ENCODE measurements at regions not wholly inside any gene's neighbourhood (a gene's known extent, or its start where the extent isn't known, plus 50 kb on each side); places are given as distances from the start of the nearest gene placed in this dataset.
"Not testable (repeated sequence)": the region's sequence is repeated elsewhere in the genome, so short reads cannot be mapped to it uniquely, and the experiment has no call there.

DNA sequence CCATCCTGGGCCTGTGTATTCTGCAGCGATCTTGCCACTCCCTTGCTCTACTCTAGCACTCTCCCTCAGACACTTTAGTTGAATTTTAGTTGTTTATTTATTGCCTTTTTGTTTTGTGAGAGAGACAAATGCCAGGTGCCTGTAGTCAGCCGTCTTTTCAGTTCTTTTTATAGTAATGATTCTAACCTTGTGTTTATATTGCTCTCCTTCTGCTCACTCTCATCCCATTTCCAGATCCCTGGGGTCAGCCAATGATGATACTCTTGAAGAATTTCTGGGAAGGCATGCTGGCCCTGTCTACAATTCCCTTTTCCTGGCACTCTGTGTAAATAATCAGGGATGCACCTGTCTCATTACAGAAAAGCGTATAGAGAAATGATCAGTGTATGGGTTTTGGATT, 334.1 kb upstream of the MIS18BP1 start:
- DNase-seq (ENCODE audit: low spot score in 2 of 2), result no peak
- no peak for TF ChIP-seq POLR2A (IDR thresholded peaks at IDR 0.05)
- TF ChIP-seq, protein P1, sequence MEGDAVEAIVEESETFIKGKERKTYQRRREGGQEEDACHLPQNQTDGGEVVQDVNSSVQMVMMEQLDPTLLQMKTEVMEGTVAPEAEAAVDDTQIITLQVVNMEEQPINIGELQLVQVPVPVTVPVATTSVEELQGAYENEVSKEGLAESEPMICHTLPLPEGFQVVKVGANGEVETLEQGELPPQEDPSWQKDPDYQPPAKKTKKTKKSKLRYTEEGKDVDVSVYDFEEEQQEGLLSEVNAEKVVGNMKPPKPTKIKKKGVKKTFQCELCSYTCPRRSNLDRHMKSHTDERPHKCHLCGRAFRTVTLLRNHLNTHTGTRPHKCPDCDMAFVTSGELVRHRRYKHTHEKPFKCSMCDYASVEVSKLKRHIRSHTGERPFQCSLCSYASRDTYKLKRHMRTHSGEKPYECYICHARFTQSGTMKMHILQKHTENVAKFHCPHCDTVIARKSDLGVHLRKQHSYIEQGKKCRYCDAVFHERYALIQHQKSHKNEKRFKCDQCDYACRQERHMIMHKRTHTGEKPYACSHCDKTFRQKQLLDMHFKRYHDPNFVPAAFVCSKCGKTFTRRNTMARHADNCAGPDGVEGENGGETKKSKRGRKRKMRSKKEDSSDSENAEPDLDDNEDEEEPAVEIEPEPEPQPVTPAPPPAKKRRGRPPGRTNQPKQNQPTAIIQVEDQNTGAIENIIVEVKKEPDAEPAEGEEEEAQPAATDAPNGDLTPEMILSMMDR (IDR thresholded peaks at IDR 0.05), result no peak
- no peak overlapping the region for H3K4me3 ChIP-seq (ENCODE audit: low read depth, poor library complexity, severe bottlenecking)
- WGBS, 2 donors, result 61 to 65% methylated on average over 3 of the region's 3 CpGs
- intact Hi-C loops (cut with DNase I; ENCODE audit: low total_unique reads), result no loop called here

DNA sequence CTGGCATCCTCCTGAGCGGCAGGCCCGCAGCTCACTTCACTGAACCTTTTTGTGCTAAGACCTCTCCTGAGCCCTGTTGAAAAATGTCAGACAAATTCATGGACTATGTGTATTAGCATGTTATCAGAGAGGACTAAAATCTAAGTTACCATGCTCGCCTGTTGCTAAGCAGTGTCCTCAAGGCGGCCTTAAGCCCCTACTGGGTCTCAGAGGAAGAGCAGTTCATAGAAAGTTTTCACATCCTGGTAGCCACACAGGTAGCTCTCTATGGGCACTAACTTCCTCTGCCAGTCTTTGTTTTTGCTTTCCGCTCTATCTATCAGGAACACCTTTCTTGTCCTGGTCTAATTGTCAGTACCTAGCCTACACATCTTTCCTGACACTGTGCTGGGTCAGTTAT, 306.6 kb upstream of the MIS18BP1 start:
- 85 to 86% methylated on average over 5 of the region's 5 CpGs for WGBS, 2 donors
- intact Hi-C loops (cut with DNase I; ENCODE audit: low total_unique reads), result no loop called here
- no peak overlapping the region for H3K4me3 ChIP-seq (ENCODE audit: low read depth, poor library complexity, severe bottlenecking)
- TF ChIP-seq POLR2A (IDR thresholded peaks at IDR 0.05), result no peak
- TF ChIP-seq, protein P1 (IDR thresholded peaks at IDR 0.05), result no peak
- no peak for DNase-seq (ENCODE audit: low spot score in 2 of 2)

DNA sequence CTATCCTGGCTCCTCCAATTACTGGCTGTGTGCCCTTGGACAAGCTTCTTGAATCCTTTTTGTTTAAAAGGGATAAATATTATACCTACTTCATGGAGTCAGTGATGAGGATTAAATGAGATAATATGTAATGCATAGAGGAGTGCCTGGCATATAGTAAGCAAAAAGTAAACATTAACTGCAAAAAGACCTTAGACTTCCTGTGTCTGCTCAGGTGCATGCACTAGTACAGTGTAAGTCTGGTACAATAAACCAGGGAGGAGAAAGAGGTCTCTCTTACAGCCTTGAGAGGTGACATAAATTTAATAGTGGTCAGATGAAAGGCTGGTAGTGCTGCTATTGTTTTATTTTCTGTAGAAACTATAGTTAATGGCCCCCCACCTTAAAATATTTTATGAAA, 305.2 kb upstream of the MIS18BP1 start:
- TF ChIP-seq POLR2A (IDR thresholded peaks at IDR 0.05), result no peak
- TF ChIP-seq, protein P1 (IDR thresholded peaks at IDR 0.05), result no peak
- intact Hi-C loops (cut with DNase I; ENCODE audit: low total_unique reads), result no loop called here
- no peak overlapping the region for H3K4me3 ChIP-seq (ENCODE audit: low read depth, poor library complexity, severe bottlenecking)
- DNase-seq (ENCODE audit: low spot score in 2 of 2), result no peak

DNA sequence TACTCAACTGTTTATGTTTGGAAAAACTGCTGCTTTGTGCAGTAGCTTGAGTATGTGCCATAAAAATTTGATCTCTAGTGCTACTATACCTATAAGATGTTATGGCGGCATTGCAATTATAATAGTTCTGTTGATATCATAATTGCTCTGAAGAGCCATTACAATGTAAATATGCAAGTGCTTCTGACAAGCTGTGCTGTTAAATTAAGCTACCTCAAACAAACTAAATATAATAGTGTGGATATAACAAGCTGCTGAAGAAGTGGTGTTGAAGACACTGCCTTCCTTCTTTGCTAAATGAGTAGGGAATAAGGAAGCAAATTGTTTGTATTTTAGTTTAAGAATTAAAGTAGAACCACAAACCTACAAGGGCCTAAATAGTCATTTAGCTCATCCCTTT, 301.0 kb upstream of the MIS18BP1 start:
- no peak overlapping the region for H3K4me3 ChIP-seq (ENCODE audit: low read depth, poor library complexity, severe bottlenecking)
- TF ChIP-seq POLR2A (IDR thresholded peaks at IDR 0.05), result no peak
- TF ChIP-seq, protein P1 (IDR thresholded peaks at IDR 0.05), result no peak
- no peak for DNase-seq (ENCODE audit: low spot score in 2 of 2)
- whole genome bisulfite sequencing, 2 donors, result 89 to 100% methylated on average over 1 of the region's 1 CpG
- intact Hi-C loops (cut with DNase I; ENCODE audit: low total_unique reads), result no loop called here

DNA sequence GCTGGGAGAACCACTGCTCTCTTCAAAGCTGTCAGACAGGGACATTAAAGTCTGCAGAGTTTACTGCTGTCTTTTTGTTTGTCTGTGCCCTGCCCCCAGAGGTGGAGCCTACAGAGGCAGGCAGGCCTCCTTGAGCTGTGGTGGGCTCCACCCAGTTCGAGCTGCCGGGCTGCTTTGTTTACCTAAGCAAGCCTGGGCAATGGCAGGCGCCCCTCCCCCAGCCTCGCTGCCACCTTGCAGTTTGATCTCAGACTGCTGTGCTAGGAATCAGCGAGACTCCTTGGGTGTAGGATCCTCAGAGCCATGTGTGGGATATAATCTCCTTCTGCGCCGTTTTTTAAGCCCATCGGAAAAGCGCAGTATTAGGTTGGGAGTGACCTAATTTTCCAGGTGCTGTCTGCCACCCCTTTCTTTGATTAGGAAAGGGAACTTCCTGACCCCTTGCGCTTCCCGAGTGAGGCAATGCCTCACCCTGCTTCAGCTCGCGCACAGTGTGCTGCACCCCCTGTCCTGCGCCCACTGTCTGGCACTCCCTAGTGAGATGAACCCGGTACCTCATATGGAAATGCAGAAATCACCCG, 298.3 kb upstream of the MIS18BP1 start:
- DNase-seq (ENCODE audit: low spot score in 2 of 2); H3K4me3 ChIP-seq (ENCODE audit: low read depth, poor library complexity, severe bottlenecking); intact Hi-C loops (cut with DNase I; ENCODE audit: low total_unique reads): not testable (repeated sequence)
- WGBS, 2 donors, result 36 to 44% methylated on average over 16 of the region's 16 CpGs

DNA sequence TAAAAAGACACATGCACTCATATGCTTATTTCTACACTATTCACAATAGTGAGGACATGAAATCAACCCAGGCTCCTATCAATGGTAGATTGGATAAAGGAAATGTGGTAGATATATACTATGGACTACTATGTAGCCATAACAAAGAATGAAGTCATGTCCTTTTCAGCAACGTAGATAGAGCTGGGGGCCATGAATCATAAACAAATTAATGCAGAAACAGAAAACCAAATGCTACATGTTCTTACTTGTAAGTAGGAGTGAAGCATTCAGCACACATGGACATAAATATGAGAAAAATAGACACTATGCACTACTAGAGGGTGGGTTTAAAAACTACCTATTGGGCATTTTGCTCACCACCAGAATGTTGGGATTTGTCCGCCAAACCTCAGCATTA, 278.0 kb upstream of the MIS18BP1 start:
- DNase-seq (ENCODE audit: low spot score in 2 of 2), result no peak
- WGBS, 2 donors, result 56 to 68% methylated on average over 2 of the region's 2 CpGs
- intact Hi-C loops (cut with DNase I; ENCODE audit: low total_unique reads), result no loop called here
- TF ChIP-seq, protein P1 (IDR thresholded peaks at IDR 0.05), result no peak
- no peak for TF ChIP-seq POLR2A (IDR thresholded peaks at IDR 0.05)
- H3K4me3 ChIP-seq (ENCODE audit: low read depth, poor library complexity, severe bottlenecking), result no peak overlapping the region
